GM12875 (cell line): ENCODE measurements at regions not wholly inside any gene's neighbourhood (a gene's known extent, or its start where the extent isn't known, plus 50 kb on each side); places are given as distances from the start of the nearest gene placed in this dataset.
A peak's percentile ranks its signal among the peaks of the same experiment; 100 is the strongest.
"Not testable (repeated sequence)": the region's sequence is repeated elsewhere in the genome, so short reads cannot be mapped to it uniquely, and the experiment has no call there.

ENCODE experiments used
- H3K4me3 ChIP-seq: one replicate; pipeline ENCODE4 v1.5.1; 2011; ENCODE audit warnings: low read depth, low read length, control low read depth
- CTCF ChIP-seq: IDR thresholded peaks from 2 replicates; pipeline ENCODE4 v1.5.1; 2011; ENCODE audit warnings: low read depth, mild to moderate bottlenecking, control low read depth, inconsistent platforms, low read length, moderate library complexity, borderline replicate concordance; ENCODE audit not compliant: insufficient read depth

- no peak overlapping the region for H3K4me3 ChIP-seq
- TF ChIP-seq CTCF = no peak
Measured at GRCh38 chr14:76701981-76702380, 59.3 kb upstream of the VASH1 start.

GRCh38 chr14:76705214-76705613, 56.1 kb upstream of the VASH1 start:
- no peak overlapping the region for H3K4me3 ChIP-seq
- no peak for TF ChIP-seq CTCF

- H3K4me3 ChIP-seq = not testable (repeated sequence)
Measured at GRCh38 chr14:76706207-76706606, 55.1 kb upstream of the VASH1 start.

GRCh38 chr14:76706811-76707210, 54.5 kb upstream of the VASH1 start:
- TF ChIP-seq CTCF = no peak
- H3K4me3 ChIP-seq = no peak overlapping the region

- H3K4me3 ChIP-seq = no peak overlapping the region
- TF ChIP-seq CTCF = no peak
Measured at GRCh38 chr14:76708028-76708427, 53.2 kb upstream of the VASH1 start.

GRCh38 chr14:76708771-76709170, 52.5 kb upstream of the VASH1 start:
- TF ChIP-seq CTCF = no peak
- H3K4me3 ChIP-seq = no peak overlapping the region

- H3K4me3 ChIP-seq = no peak overlapping the region
- TF ChIP-seq CTCF = peak; percentile 61
Measured at GRCh38 chr14:76710056-76711010, 50.9 kb upstream of the VASH1 start.
